NK-92 treated with Interleukin-12 subunit alpha and Interleukin-12 subunit beta, amount 100 ng/mL, for 24 hours (cell line): ENCODE measurements at regions not wholly inside any gene's neighbourhood (a gene's known extent, or its start where the extent isn't known, plus 50 kb on each side); places are given as distances from the start of the nearest gene placed in this dataset.

Source experiments
- DNase-seq: peaks from one replicate; lab custom pipeline; 2025; lab: John Stamatoyannopoulos, UW

- no peak for DNase-seq
These were observed 980.8 kb downstream of the TSN start for GRCh38 chr2:122736279-122736678.

- no peak for DNase-seq
These were observed 982.1 kb downstream of the TSN start for GRCh38 chr2:122737429-122738077.

- DNase-seq, result peak; percentile 14
These were observed 984.5 kb downstream of the TSN start for GRCh38 chr2:122739732-122740593.

- no peak for DNase-seq
These were observed 985.1 kb downstream of the TSN start for GRCh38 chr2:122740594-122740948.

- DNase-seq, result no peak
These were observed 986.0 kb downstream of the TSN start for GRCh38 chr2:122741403-122741802.

GRCh38 chr2:122743021-122743675 lies 987.7 kb downstream of the TSN start:
- DNase-seq, result no peak

- no peak for DNase-seq
These were observed 990.2 kb downstream of the TSN start for GRCh38 chr2:122745603-122746002.

- DNase-seq, result no peak
These were observed 992.2 kb downstream of the TSN start for GRCh38 chr2:122747670-122748069.

- no peak for DNase-seq
These were observed 993.1 kb downstream of the TSN start for GRCh38 chr2:122748552-122749011.

- DNase-seq, result no peak
These were observed 994.0 kb downstream of the TSN start for GRCh38 chr2:122749405-122749804.

GRCh38 chr2:122750095-122750494 lies 994.6 kb downstream of the TSN start:
- no peak for DNase-seq

GRCh38 chr2:122750808-122751207 lies 995.4 kb downstream of the TSN start:
- no peak for DNase-seq

- no peak for DNase-seq
These were observed 997.9 kb downstream of the TSN start for GRCh38 chr2:122753336-122753735.

- DNase-seq, result no peak
These were observed 999.1 kb downstream of the TSN start for GRCh38 chr2:122754561-122754960.

- DNase-seq, result no peak
These were observed 999.9 kb downstream of the TSN start for GRCh38 chr2:122755281-122755780.

- no peak for DNase-seq
These were observed 1003.5 kb downstream of the TSN start for GRCh38 chr2:122758967-122759366.

GRCh38 chr2:122764014-122764413 lies 1008.6 kb downstream of the TSN start:
- DNase-seq, result no peak

GRCh38 chr2:122780251-122780650 lies 1024.8 kb downstream of the TSN start:
- no peak for DNase-seq

- DNase-seq, result no peak
These were observed 1038.6 kb downstream of the TSN start for GRCh38 chr2:122794100-122794499.

GRCh38 chr2:122795763-122796162 lies 1040.3 kb downstream of the TSN start:
- no peak for DNase-seq

- DNase-seq, result no peak
These were observed 1043.9 kb downstream of the TSN start for GRCh38 chr2:122799391-122799790.

GRCh38 chr2:122800781-122801180 lies 1045.3 kb downstream of the TSN start:
- no peak for DNase-seq

- DNase-seq, result no peak
These were observed 1049.0 kb downstream of the TSN start for GRCh38 chr2:122804494-122804893.
